Activated CD8-positive, alpha-beta memory T cell treated with anti-CD3 and anti-CD28 coated beads for 4 hours (primary cell): ENCODE measurements at regions not wholly inside any gene's neighbourhood (a gene's known extent, or its start where the extent isn't known, plus 50 kb on each side); places are given as distances from the start of the nearest gene placed in this dataset.

ENCODE experiments used
- DNase-seq, 2 donors: peaks; one replicate each; pipeline ENCODE4 v3.0.0-alpha.2; 2020; ENCODE audit warnings: low read depth in 2 of 2

GRCh38 chr18:73918816-73919215 is 228.8 kb downstream of the FBXO15 start:
- DNase-seq: no peak

DNA sequence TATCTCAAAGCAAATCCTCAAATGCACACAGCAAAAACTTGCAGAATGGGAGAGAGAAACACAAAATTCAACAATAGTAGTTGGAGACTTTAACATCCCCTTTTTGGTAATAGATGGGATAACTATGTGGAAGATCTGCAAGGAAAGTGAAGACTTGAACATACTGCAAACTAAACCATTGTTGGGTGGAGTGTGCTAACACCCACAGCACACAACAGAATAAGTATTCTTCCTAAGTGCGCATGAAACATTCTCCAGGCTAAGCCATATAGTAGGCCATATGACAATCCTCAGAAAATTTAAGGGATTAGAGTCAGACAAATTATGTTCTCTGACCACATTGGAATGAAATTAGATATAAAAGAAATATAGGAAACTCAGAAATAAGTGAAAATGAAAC is 230.6 kb downstream of the FBXO15 start:
- DNase-seq: no peak

DNA sequence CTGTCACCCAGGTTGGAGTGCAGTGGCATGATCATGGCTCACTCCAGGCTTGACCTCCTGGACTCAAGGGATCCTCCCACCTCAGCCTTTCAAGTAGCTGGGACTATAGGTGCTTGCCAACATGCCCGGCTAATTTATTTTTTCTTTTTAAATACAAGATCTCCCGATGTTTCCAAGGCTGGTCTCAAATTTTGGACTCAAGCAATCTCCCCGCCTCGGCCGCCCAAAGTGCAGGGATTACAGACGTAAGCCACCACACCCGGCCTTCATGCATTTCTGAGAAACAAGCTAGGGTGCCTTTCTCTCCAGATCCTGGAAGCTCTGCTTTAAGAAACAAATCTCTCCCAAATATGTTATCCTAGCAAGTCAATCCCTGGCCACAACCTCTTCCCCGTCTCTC is 234.1 kb downstream of the FBXO15 start:
- no peak for DNase-seq

DNA sequence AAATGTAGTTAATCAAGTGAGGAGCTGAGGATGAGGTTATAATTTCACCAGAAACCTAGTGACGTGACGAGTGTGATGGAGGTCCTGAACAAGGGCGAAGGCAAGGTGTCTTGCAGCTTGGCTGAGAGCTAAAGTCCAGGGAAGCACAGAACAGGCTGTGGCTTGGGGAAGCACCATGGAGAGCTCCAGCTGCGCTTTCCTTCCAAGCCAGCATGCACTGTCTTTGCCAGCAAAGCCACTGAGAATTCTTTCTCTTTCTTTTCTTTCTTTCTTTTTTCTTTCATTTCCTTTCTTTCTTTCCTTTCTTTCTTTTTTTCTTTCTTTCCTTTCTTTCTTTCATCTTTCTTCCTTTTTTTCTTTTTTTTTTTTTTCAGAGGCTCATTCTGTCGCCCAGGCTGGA is 239.3 kb downstream of the FBXO15 start:
- no peak for DNase-seq

DNA sequence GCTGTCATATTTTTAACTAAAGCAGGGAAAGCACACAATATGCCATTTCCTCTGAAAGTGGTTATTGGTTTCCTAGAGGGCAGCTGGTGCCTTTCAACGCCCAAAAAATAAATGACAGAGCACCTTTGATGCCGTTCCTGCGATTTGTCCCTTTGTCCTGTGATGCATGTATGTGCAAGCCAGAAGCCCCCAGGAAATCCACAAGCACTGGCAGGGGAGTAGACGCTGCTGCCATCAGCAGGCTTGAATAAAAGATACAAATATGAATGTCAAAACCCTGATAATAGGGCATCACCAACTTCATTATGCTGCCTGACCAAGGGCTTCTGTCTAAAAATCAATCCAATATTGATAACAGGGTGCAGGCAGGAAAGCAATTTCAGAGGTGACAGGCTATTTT is 246.1 kb downstream of the FBXO15 start:
- DNase-seq: no peak

DNA sequence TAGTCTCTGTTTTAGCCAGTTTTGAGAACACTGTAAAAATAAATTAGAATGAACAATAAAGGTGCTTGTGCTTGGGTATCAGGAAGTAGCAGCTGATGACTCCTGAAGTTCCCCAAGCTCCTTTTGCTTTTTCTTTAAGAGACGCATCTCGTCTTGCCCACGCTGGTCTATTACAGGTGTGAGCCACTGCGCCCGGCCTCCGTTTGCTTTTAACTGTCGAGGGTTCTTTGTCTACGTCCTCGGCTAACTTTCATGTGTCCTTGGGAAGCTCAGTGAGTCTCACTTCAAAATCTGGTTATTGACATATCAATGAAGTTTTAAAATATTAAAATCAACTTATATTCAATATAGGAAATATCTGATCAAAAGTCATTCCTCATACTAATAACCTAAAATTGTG is 246.5 kb downstream of the FBXO15 start:
- no peak for DNase-seq

- no peak for DNase-seq
Measured at GRCh38 chr18:73900106-73900835, 247.4 kb downstream of the FBXO15 start.

GRCh38 chr18:73897517-73897916 is 250.1 kb downstream of the FBXO15 start:
- DNase-seq: no peak

DNA sequence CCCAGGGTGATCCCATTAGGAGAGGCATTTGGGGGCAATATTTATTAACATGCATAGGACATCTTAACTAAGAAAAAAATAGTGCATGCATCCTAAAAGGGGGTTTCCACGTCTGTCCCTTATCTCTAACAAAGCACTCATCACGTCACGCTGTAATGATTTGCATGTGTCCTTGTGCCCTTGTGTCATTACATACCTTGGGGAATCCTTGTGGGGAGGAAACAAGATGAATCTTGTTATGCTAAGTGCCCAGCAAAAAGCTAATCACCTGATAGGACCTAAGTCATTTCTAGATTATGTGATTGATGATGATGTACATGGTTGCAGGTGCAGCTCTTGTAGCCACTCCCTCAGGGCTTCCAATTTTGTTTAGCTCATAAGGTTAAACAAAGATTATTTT is 250.9 kb downstream of the FBXO15 start:
- no peak for DNase-seq

DNA sequence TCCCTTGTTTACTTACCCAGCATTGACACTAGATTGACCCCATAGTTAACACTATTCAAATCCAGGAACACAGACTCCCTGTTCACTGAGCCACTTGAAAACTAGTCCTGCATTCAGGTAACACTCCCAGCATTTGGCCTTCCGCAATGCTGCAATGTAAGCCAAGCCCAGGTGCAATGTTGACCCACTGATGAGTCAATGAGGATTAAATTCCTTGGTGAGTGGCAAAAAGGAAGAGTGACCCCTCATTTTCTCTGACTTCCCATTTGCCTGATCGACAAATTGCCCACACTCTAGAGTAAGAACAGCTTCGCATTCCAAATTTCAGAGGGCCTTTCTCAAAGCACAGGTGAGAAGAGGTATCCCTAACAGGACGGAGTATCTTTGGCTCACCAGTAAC is 251.9 kb downstream of the FBXO15 start:
- no peak for DNase-seq

DNA sequence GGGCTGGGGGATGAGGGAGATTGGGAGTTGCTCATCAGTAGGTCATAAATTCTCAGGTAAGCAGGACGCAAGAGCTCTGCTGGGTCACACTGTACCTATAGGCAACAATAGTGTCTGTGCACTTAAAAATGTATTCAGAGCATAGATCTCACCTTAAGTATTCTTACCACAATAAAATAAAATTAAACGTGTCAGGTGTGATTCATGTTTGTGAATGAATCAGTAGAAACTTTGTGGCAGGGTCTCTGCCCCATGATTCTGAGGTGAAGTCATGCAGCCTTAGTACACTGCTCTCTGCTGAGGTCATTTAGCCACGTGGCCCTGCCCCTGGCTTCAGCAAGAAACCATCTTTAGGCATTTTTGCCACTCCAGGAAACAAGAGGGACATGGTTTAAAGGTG is 253.8 kb downstream of the FBXO15 start:
- no peak for DNase-seq

GRCh38 chr18:73891572-73892421 is 255.8 kb downstream of the FBXO15 start:
- no peak for DNase-seq

DNA sequence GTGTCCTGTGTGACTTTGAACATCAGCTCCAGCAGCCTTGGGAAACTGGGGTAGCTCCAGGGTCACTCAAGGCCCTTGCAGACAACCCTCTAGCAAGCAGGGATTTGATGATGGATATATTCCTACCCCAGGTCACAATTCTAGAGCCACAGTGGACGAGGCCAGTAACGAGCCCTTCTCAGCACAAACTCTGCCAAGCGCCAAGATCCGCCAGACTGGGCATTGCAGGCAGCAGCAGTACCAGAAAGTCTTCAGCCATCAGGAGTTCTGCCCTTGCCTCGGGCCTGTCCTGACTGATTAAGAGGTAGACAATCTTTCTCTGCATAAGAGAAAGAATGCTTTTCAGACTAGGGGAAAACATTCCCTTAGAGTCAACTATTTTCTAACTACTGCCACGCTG is 259.1 kb downstream of the FBXO15 start:
- no peak for DNase-seq

DNA sequence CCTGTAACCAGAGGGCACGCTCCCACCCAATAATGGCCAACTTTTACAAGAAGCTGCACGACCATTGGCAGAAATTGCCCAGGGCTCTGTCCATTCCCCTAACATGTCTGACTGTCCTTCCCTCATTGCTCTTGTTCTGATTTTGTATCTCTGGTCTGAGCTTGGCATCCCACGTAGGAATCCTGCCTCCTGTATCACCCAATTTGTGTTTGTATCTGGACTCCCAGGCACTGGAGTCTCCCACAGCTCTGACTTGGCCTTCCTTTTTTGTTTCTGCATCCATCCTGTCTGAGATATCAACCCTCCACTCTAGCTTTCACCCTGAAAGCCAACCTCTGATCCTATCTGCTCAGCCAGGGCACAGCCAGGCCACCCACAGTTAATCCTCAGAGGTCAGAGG is 259.8 kb downstream of the FBXO15 start:
- no peak for DNase-seq

DNA sequence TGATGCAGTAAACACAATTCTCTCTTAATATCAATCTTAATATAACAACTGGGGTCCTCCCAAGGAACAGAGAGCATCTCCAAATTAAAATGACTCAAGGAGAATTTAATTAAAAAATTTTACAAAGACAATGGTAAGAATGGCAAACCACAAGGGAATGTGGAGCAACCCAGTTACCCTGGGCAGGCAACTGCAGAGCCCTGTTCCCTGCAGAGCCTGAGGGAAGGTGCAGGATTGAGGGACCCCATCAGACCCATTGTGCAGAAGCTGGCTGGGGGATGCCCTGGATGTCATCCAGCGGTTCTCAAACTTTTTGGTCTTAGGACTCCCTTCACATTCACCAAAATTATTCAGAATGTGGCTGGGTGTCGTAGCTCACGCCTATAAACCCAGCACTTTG is 262.8 kb downstream of the FBXO15 start:
- no peak for DNase-seq

DNA sequence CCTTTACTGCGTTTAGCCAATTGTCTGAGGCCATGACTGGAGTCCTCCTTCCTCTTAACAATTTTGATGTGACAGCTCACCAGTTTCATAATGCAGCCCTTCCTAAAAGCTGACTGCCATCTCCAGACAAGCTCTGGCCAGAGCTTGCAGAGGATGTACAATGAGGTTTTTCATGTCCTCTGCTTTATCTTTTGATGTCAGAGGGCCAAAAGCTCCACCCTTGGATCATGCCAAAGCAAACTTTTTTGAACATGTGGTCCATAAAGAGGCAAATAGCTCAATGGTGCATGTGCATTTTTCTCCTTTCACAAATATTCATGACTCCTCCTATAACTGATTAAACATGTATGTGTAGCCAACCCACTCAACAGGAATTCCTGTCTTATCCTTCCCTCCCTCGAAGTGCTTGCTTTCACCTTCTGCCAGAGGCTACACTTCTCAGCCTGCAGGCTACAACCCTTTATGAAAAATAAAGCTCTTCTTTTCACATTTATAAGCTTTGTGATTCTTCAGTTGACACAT is 266.2 kb downstream of the FBXO15 start:
- DNase-seq: no peak

DNA sequence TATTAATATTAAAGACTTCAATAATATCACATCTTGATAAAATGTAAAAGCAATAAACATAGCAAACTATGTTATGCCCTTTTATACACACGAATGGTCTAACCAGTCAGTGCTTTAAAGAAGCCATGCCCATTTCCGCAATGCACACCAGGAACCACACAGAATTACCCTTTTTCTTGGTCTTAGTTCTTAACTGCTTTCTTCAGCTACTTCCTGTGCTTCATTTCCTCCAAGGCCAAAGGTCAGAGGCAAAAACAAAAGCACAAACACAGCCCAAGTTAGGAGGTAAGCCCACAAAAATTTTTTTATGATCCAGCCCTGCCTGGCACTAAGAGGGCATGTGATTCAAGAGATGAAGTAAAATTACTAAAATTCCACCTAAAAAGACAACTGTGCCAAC is 267.2 kb downstream of the FBXO15 start:
- no peak for DNase-seq

GRCh38 chr18:73879766-73880165 is 267.9 kb downstream of the FBXO15 start:
- no peak for DNase-seq

DNA sequence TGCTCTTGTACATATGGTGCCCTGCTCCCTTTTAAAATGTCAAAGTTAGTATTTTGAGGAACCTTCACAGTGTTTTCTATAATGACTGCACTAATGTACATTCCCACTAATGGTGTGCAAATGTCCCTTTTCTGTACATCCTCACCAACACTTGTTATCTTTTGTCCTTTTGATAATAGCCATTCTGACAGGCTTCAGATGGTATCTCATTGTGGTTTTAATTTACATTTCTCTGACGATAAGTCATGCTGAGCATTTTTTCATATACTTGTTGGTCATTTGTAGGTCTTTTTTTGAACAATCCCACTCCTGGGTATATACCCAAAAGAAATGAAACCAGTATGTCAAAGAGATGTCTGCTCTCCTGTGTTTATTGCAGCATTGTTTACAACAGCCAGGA is 268.3 kb downstream of the FBXO15 start:
- no peak for DNase-seq

- no peak for DNase-seq
Measured at GRCh38 chr18:73869182-73869581, 278.5 kb downstream of the FBXO15 start.

DNA sequence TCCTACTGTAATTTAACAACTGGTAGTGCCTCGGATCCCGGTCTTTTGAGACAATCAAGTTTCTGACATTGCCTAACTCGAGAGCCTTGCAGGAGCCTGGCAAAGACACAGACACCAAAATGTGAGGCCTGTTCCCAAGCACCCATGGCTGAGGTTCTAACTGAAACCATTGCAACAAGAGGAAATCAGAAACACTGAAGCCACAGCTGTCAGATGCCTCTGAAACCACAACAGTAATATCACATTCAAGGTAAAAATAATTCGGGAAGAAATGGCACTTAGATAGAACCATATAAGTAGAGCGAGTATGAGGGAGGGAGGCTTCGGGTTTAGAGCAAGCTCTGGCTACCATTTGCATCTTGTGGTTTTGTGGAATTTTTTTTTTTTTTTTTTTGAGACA is 285.9 kb downstream of the FBXO15 start:
- DNase-seq: no peak

- DNase-seq: no peak
Measured at GRCh38 chr18:73859837-73860397, 287.7 kb downstream of the FBXO15 start.
